CD4-positive, alpha-beta T cell (primary cell): ENCODE measurements at regions not wholly inside any gene's neighbourhood (a gene's known extent, or its start where the extent isn't known, plus 50 kb on each side); places are given as distances from the start of the nearest gene placed in this dataset.

ENCODE experiments used
- ATAC-seq: fragments of 200-7000 bp; cut with Tn5 transposase; one replicate; pipeline ENCODE4 v1.10.0; 2022; ENCODE audit warnings: mild to moderate bottlenecking; ENCODE audit not compliant: poor library complexity
- CTCF ChIA-PET: fragments of 350-600 bp; sonication (Branson Sonifier 250); formaldehyde crosslinking; loops from one replicate; lab custom pipeline; 2021; ENCODE audit warnings: antibody characterized with exemption, inconsistent platforms; lab: Charles Lee
- POLR2A ChIA-PET: fragments of 350-600 bp; sonication (Branson Sonifier 250); formaldehyde crosslinking; loops from one replicate; lab custom pipeline; 2021; ENCODE audit warnings: antibody characterized with exemption, inconsistent platforms; lab: Charles Lee
- DNase-seq, 14 experiments: peaks; one replicate each; pipeline ENCODE4 v3.0.0-alpha.2; 2013 to 2020; ENCODE audit warnings: mixed read lengths in 2 of 14
- H3K27ac ChIP-seq, 2 donors: one replicate each; pipeline versions ENCODE4 v1.5.1 to v1.7.0; 2013; ENCODE audit warnings: low read length in 2 of 2, low read depth in 1 of 2, mild to moderate bottlenecking in 1 of 2
- H3K27me3 ChIP-seq, 2 experiments: 1 replicate in 1 of 2; 2 replicates in 1 of 2; pipeline versions ENCODE4 v1.6.1 to v1.7.0; 2013; ENCODE audit warnings: low read length in 2 of 2, control low read depth in 1 of 2, mild to moderate bottlenecking in 1 of 2, moderate library complexity in 1 of 2; ENCODE audit not compliant: insufficient read depth in 2 of 2, control insufficient read depth in 1 of 2
- H3K36me3 ChIP-seq: one replicate; pipeline ENCODE4 v1.6.1; 2013; ENCODE audit warnings: low read length, control low read depth; ENCODE audit not compliant: insufficient read depth
- H3K4me1 ChIP-seq: one replicate; pipeline ENCODE4 v1.6.1; 2013; ENCODE audit warnings: low read length, control low read depth; ENCODE audit not compliant: insufficient read depth
- H3K4me3 ChIP-seq: one replicate; pipeline ENCODE4 v1.5.1; 2013; ENCODE audit warnings: mild to moderate bottlenecking, low read length, moderate library complexity
- H3K9me3 ChIP-seq, 2 experiments: 1 replicate in 1 of 2; 2 replicates in 1 of 2; pipeline versions ENCODE4 v1.6.1 to v1.7.0; 2013; ENCODE audit warnings: low read length in 2 of 2, mild to moderate bottlenecking in 2 of 2, control low read depth in 1 of 2, moderate library complexity in 1 of 2; ENCODE audit not compliant: control insufficient read depth in 1 of 2, insufficient read depth in 1 of 2
- H3K27ac Mint-ChIP-seq: one replicate; pipeline ENCODE4 v1.8.0; 2020; ENCODE audit warnings: mixed read lengths
- H3K27me3 Mint-ChIP-seq: one replicate; pipeline ENCODE4 v1.8.0; 2021; ENCODE audit warnings: mixed read lengths
- H3K36me3 Mint-ChIP-seq: one replicate; pipeline ENCODE4 v1.8.0; 2021; ENCODE audit warnings: low read depth, mixed read lengths
- H3K4me1 Mint-ChIP-seq: one replicate; pipeline ENCODE4 v1.8.0; 2021; ENCODE audit warnings: low read depth, mixed read lengths
- H3K4me3 Mint-ChIP-seq: one replicate; pipeline ENCODE4 v1.8.0; 2020; ENCODE audit warnings: mild to moderate bottlenecking, mixed read lengths
- H3K9me3 Mint-ChIP-seq: one replicate; pipeline ENCODE4 v1.8.0; 2020; ENCODE audit warnings: mixed read lengths
- intact Hi-C, 2 experiments: fragments of 100-400 bp; cut with DNase I in 1 of 2; cut with micrococcal nuclease in 1 of 2; formaldehyde crosslinking; loops; one replicate each; pipeline versions ENCODE4 v1.15.1 to v1.9.0; 2023 to 2025; cut with DNase I, micrococcal nuclease
- TF ChIP-seq, protein P1 (sequence below): fragments of 200-600 bp; IDR thresholded peaks from one replicate; pipeline ENCODE4 v1.8.0; 2022; ENCODE audit warnings: antibody characterized with exemption, mild to moderate bottlenecking

DNA sequence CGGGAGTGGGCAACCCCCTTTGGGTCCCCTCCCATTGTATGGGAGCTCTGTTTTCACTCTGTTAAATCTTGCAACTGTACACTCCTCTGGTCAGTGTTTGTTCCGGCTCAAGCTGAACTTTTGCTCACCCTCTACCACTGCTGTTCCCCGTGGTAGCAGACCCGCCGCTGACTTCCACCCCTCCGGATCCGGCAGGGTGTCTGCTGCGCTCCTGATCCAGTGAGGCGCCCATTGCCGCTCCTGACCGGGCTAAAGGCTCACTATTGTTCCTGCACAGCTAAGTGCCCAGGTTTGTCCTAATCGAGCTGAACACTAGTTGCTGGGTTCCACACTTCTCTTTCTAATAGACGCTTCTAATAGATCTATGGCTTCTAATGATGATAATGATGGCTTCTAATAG, 488.6 kb downstream of the MRPL39 start:
- Histone ChIP-seq H3K27me3 (no peaks in the 10 kb centered on the region), H3K4me1 (no peaks in the 10 kb centered on the region), H3K27ac (no peak overlapping the region), H3K4me3 (no peak overlapping the region), H3K9me3 (peaks cover 0 to 4% of the 10 kb centered on the region in 2 experiments), H3K36me3 (no peaks in the 10 kb centered on the region)
- H3K9me3 Mint-ChIP-seq: peaks cover 4% of the 10 kb centered on the region
- no peak for DNase-seq
- no peak for ATAC-seq
- CTCF ChIA-PET: no interaction called here
- TF ChIP-seq, protein P1, sequence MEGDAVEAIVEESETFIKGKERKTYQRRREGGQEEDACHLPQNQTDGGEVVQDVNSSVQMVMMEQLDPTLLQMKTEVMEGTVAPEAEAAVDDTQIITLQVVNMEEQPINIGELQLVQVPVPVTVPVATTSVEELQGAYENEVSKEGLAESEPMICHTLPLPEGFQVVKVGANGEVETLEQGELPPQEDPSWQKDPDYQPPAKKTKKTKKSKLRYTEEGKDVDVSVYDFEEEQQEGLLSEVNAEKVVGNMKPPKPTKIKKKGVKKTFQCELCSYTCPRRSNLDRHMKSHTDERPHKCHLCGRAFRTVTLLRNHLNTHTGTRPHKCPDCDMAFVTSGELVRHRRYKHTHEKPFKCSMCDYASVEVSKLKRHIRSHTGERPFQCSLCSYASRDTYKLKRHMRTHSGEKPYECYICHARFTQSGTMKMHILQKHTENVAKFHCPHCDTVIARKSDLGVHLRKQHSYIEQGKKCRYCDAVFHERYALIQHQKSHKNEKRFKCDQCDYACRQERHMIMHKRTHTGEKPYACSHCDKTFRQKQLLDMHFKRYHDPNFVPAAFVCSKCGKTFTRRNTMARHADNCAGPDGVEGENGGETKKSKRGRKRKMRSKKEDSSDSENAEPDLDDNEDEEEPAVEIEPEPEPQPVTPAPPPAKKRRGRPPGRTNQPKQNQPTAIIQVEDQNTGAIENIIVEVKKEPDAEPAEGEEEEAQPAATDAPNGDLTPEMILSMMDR: no peak
- H3K27me3 Mint-ChIP-seq: no peaks in the 10 kb centered on the region
- no peak overlapping the region for H3K4me3 Mint-ChIP-seq
- POLR2A ChIA-PET: no interaction called here
- no peaks in the 10 kb centered on the region for H3K4me1 Mint-ChIP-seq
- no peaks in the 10 kb centered on the region for H3K36me3 Mint-ChIP-seq
- intact Hi-C loops: no loop called here
- H3K27ac Mint-ChIP-seq: no peak overlapping the region

DNA sequence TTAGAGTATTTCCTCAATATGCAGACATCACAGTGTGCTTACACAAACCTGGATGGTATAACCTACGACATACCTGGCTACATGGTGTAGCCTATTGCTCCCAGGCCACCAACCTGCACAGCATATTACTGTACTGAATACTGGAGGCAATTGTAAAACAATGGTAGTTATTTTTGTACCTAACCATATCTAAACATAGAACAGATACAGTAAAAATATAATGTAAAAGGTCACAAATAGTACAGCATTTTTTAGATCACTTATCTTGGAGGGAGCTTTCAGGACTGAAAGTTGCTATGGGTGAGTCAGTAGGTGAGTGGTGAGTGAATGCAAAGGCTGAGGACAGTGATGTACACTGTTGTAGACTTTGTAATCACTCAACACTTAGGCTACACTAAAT, 492.3 kb downstream of the MRPL39 start:
- H3K4me3 Mint-ChIP-seq: no peak overlapping the region
- peaks cover 4% of the 10 kb centered on the region for H3K9me3 Mint-ChIP-seq
- CTCF ChIA-PET: no interaction called here
- H3K4me3 ChIP-seq: no peak overlapping the region
- H3K27me3 ChIP-seq: no peaks in the 10 kb centered on the region
- TF ChIP-seq, protein P1: no peak
- H3K36me3 ChIP-seq: no peaks in the 10 kb centered on the region
- ATAC-seq (no peak), DNase-seq (no peak)
- H3K27ac Mint-ChIP-seq: no peak overlapping the region
- intact Hi-C loops: no loop called here
- H3K4me1 Mint-ChIP-seq: no peaks in the 10 kb centered on the region
- no peaks in the 10 kb centered on the region for H3K27me3 Mint-ChIP-seq
- no peaks in the 10 kb centered on the region for H3K36me3 Mint-ChIP-seq
- no peaks in the 10 kb centered on the region for H3K4me1 ChIP-seq
- H3K27ac ChIP-seq: no peak overlapping the region
- POLR2A ChIA-PET: no interaction called here
- H3K9me3 ChIP-seq: peaks cover 0 to 4% of the 10 kb centered on the region in 2 experiments

DNA sequence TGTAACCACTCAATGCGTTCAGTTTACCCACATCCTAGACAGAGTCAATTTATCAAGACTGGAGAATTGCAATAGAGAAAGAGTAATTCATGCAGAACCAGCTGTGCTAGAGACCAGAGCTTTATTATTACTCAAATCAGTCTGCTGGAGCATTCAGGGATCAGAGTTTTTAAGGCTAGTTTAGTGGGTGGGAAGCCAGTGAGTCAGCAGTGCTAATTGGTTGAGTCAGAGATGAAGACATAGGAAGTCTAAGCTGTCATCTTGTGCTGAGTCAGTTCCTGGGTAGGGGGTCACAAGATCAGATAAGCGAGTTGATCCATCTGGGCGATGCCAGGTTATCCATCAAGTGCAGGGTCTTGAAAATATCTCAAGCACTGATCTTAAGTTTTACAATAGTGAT, 499.6 kb downstream of the MRPL39 start:
- H3K27me3 Mint-ChIP-seq: no peaks in the 10 kb centered on the region
- no peaks in the 10 kb centered on the region for H3K4me1 ChIP-seq
- ATAC-seq (no peak), DNase-seq (no peak)
- H3K4me1 Mint-ChIP-seq: no peaks in the 10 kb centered on the region
- no peak overlapping the region for H3K27ac Mint-ChIP-seq
- intact Hi-C loops: no loop called here
- H3K27me3 ChIP-seq: no peaks in the 10 kb centered on the region
- ChIA-PET POLR2A (no interaction called here), CTCF (no interaction called here)
- H3K36me3 Mint-ChIP-seq: no peaks in the 10 kb centered on the region
- H3K27ac ChIP-seq: no peak overlapping the region
- no peaks in the 10 kb centered on the region for H3K9me3 Mint-ChIP-seq
- no peaks in the 10 kb centered on the region for H3K36me3 ChIP-seq
- TF ChIP-seq, protein P1: no peak
- no peak overlapping the region for H3K4me3 ChIP-seq
- no peak overlapping the region for H3K4me3 Mint-ChIP-seq
- peaks cover 0 to 6% of the 10 kb centered on the region in 2 experiments for H3K9me3 ChIP-seq
